ENCODE measurements at regions not wholly inside any gene's neighbourhood (a gene's known extent, or its start where the extent isn't known, plus 50 kb on each side); places are given as distances from the start of the nearest gene placed in this dataset.

- TF ChIP-seq CTCF (IDR thresholded peaks at IDR 0.05) (no peak), POLR2A (IDR thresholded peaks at IDR 0.05) (no peak), EP300 (IDR thresholded peaks at IDR 0.05) (no peak)
Measured at GRCh38 chr3:193921465-193921864, 214.5 kb upstream of the HES1 start.
